ENCODE measurements at regions not wholly inside any gene's neighbourhood (a gene's known extent, or its start where the extent isn't known, plus 50 kb on each side); places are given as distances from the start of the nearest gene placed in this dataset.

GRCh38 chr9:12997009-12997408 lies 222.2 kb downstream of the LURAP1L start:
- TF ChIP-seq TAF1 (IDR thresholded peaks at IDR 0.05; ENCODE audit: low read depth) (no peak), EP300 (IDR thresholded peaks at IDR 0.05; ENCODE audit: borderline replicate concordance) (no peak), MAX (IDR thresholded peaks at IDR 0.05) (no peak), CREB1 (IDR thresholded peaks at IDR 0.05; ENCODE audit: low read depth) (no peak), YY1 (IDR thresholded peaks at IDR 0.05; ENCODE audit: low read depth) (no peak), TEAD4 (IDR thresholded peaks at IDR 0.05) (no peak)
- TF ChIP-seq, protein P1, sequence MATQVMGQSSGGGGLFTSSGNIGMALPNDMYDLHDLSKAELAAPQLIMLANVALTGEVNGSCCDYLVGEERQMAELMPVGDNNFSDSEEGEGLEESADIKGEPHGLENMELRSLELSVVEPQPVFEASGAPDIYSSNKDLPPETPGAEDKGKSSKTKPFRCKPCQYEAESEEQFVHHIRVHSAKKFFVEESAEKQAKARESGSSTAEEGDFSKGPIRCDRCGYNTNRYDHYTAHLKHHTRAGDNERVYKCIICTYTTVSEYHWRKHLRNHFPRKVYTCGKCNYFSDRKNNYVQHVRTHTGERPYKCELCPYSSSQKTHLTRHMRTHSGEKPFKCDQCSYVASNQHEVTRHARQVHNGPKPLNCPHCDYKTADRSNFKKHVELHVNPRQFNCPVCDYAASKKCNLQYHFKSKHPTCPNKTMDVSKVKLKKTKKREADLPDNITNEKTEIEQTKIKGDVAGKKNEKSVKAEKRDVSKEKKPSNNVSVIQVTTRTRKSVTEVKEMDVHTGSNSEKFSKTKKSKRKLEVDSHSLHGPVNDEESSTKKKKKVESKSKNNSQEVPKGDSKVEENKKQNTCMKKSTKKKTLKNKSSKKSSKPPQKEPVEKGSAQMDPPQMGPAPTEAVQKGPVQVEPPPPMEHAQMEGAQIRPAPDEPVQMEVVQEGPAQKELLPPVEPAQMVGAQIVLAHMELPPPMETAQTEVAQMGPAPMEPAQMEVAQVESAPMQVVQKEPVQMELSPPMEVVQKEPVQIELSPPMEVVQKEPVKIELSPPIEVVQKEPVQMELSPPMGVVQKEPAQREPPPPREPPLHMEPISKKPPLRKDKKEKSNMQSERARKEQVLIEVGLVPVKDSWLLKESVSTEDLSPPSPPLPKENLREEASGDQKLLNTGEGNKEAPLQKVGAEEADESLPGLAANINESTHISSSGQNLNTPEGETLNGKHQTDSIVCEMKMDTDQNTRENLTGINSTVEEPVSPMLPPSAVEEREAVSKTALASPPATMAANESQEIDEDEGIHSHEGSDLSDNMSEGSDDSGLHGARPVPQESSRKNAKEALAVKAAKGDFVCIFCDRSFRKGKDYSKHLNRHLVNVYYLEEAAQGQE (IDR thresholded peaks at IDR 0.05; ENCODE audit: low read depth) = no peak

Measured in Ishikawa (cell line).